IPS-NIHi7 (cell line): ENCODE measurements at regions not wholly inside any gene's neighbourhood (a gene's known extent, or its start where the extent isn't known, plus 50 kb on each side); places are given as distances from the start of the nearest gene placed in this dataset.
"Not testable (repeated sequence)": the region's sequence is repeated elsewhere in the genome, so short reads cannot be mapped to it uniquely, and the experiment has no call there.

Source experiments
- DNase-seq: peaks from one replicate; pipeline ENCODE4 v3.0.0; 2012; ENCODE audit warnings: mixed read lengths; ENCODE audit errors: extremely low spot score

GRCh38 chr6:152811785-152812184, 61.2 kb downstream of the VIP start:
- DNase-seq, result no peak

GRCh38 chr6:152815230-152815872, 64.8 kb downstream of the VIP start:
- no peak for DNase-seq

- DNase-seq, result no peak
Observed at GRCh38 chr6:152816055-152816454, 65.5 kb downstream of the VIP start.

- DNase-seq, result peak; percentile 41
Observed at GRCh38 chr6:152821525-152821924, 70.9 kb downstream of the VIP start.

GRCh38 chr6:152824666-152825065, 74.1 kb downstream of the VIP start:
- DNase-seq, result no peak

- DNase-seq, result no peak
Observed at GRCh38 chr6:152828431-152828830, 77.8 kb downstream of the VIP start.

- DNase-seq, result not testable (repeated sequence)
Observed at GRCh38 chr6:152834366-152834765, 83.8 kb downstream of the VIP start.

- DNase-seq, result peak; percentile 13
Observed at GRCh38 chr6:152836523-152836922, 85.9 kb downstream of the VIP start.

- no peak for DNase-seq
Observed at GRCh38 chr6:152845421-152845820, 94.8 kb downstream of the VIP start.

GRCh38 chr6:152846825-152847224, 96.2 kb downstream of the VIP start:
- no peak for DNase-seq

GRCh38 chr6:152848919-152849318, 98.3 kb downstream of the VIP start:
- DNase-seq, result no peak

- no peak for DNase-seq
Observed at GRCh38 chr6:152854086-152854795, 103.6 kb downstream of the VIP start.

- DNase-seq, result no peak
Observed at GRCh38 chr6:152858141-152858540, 107.5 kb downstream of the VIP start.

GRCh38 chr6:152859225-152859624, 108.6 kb downstream of the VIP start:
- DNase-seq, result no peak

GRCh38 chr6:152863618-152864326, 113.2 kb downstream of the VIP start:
- peak; percentile 43 for DNase-seq

- no peak for DNase-seq
Observed at GRCh38 chr6:152874267-152874666, 108.6 kb downstream of the FBXO5 start.

GRCh38 chr6:152874846-152875568, 107.8 kb downstream of the FBXO5 start:
- no peak for DNase-seq

GRCh38 chr6:152879681-152880080, 103.2 kb downstream of the FBXO5 start:
- DNase-seq, result no peak

GRCh38 chr6:152893187-152893586, 89.7 kb downstream of the FBXO5 start:
- no peak for DNase-seq

- DNase-seq, result no peak
Observed at GRCh38 chr6:152896923-152897322, 85.9 kb downstream of the FBXO5 start.

- DNase-seq, result peak; percentile 87
Observed at GRCh38 chr6:152897807-152898399, 84.9 kb downstream of the FBXO5 start.

GRCh38 chr6:152904678-152905077, 78.2 kb downstream of the FBXO5 start:
- no peak for DNase-seq
